Left ventricle myocardium inferior (tissue), 1 donor: ENCODE measurements at regions not wholly inside any gene's neighbourhood (a gene's known extent, or its start where the extent isn't known, plus 50 kb on each side); places are given as distances from the start of the nearest gene placed in this dataset.
A peak's percentile ranks its signal among the peaks of the same experiment; 100 is the strongest.

Source experiments
- DNase-seq: peaks from one replicate; pipeline ENCODE4 v3.0.0-alpha.2; 2020
- H3K27ac ChIP-seq: fragments of 200-600 bp; replicated peaks from 2 replicates; pipeline ENCODE4 v1.8.0; 2021
- H3K27me3 ChIP-seq: fragments of 200-600 bp; 2 replicates; pipeline ENCODE4 v1.8.0; 2021; ENCODE audit warnings: low read depth
- H3K36me3 ChIP-seq: fragments of 200-600 bp; 2 replicates; pipeline ENCODE4 v1.8.0; 2021
- H3K4me1 ChIP-seq: fragments of 200-600 bp; 2 replicates; pipeline ENCODE4 v1.8.0; 2021
- H3K4me3 ChIP-seq: fragments of 200-600 bp; 2 replicates; pipeline ENCODE4 v1.8.0; 2021; ENCODE audit warnings: mild to moderate bottlenecking, moderate library complexity
- H3K9me3 ChIP-seq: fragments of 200-600 bp; replicated peaks from 2 replicates; pipeline ENCODE4 v1.8.0; 2021
- intact Hi-C: fragments of 100-400 bp; cut with micrococcal nuclease; formaldehyde crosslinking; loops from one replicate; pipeline ENCODE4 v1.11.0; 2022
- TF ChIP-seq, protein P1 (sequence below): fragments of 200-600 bp; IDR thresholded peaks from 2 replicates; pipeline ENCODE4 v1.8.0; 2021; ENCODE audit warnings: antibody characterized with exemption, mild to moderate bottlenecking, borderline replicate concordance
- donor health status: DM: no; HTN: yes; CAD: no; lungs with severe emphysema.

DNA sequence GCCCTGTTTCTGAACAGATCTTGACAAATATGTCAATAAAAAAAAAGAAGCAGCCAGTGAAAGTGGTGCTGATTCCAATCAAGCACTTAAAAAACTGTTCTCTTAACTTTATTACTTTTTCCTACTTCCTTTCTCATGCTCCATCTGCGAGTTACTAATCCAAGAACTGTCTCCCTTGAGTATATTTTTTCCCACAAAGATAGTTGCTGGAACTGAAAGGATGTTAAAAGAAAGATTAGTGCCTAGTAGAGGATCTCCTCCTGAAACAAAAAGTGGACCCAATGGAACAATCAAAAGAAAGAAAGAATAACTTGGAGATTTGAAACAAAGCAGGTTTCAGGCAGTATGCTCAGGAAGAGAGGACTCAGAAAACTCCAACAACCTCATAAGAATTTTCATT, 1034.8 kb downstream of the PCDH17 start:
- Histone ChIP-seq H3K4me1 (no peaks in the 10 kb centered on the region), H3K27ac (peak overlapping the region; percentile 41), H3K27me3 (no peaks in the 10 kb centered on the region), H3K9me3 (no peaks in the 10 kb centered on the region), H3K36me3 (no peaks in the 10 kb centered on the region), H3K4me3 (no peak overlapping the region)
- TF ChIP-seq, protein P1, sequence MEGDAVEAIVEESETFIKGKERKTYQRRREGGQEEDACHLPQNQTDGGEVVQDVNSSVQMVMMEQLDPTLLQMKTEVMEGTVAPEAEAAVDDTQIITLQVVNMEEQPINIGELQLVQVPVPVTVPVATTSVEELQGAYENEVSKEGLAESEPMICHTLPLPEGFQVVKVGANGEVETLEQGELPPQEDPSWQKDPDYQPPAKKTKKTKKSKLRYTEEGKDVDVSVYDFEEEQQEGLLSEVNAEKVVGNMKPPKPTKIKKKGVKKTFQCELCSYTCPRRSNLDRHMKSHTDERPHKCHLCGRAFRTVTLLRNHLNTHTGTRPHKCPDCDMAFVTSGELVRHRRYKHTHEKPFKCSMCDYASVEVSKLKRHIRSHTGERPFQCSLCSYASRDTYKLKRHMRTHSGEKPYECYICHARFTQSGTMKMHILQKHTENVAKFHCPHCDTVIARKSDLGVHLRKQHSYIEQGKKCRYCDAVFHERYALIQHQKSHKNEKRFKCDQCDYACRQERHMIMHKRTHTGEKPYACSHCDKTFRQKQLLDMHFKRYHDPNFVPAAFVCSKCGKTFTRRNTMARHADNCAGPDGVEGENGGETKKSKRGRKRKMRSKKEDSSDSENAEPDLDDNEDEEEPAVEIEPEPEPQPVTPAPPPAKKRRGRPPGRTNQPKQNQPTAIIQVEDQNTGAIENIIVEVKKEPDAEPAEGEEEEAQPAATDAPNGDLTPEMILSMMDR = no peak
- intact Hi-C loops = no loop called here
- DNase-seq = no peak

DNA sequence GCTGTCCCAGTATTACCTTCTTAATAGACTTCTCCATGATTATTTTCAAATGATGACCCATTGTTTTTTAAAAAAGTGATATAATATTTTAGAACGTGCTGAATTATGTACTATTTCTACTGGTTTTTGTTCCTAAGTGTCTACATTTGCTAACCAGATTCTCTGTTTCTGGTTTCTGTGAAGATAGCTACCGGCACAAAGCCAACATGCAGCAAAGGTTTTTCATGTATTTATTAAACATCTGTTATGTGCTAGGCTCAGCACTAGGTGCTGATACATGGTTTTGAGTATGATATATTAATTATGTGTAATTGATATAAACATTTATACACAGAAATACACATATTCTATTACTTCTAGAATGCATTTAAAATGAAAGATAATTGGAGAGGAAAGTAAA, 1035.6 kb downstream of the PCDH17 start:
- Histone ChIP-seq H3K4me1 (no peaks in the 10 kb centered on the region), H3K27ac (peak overlapping the region; percentile 41), H3K27me3 (no peaks in the 10 kb centered on the region), H3K4me3 (no peak overlapping the region), H3K9me3 (no peaks in the 10 kb centered on the region), H3K36me3 (no peaks in the 10 kb centered on the region)
- intact Hi-C loops = no loop called here
- DNase-seq = no peak
- TF ChIP-seq, protein P1 = no peak

DNA sequence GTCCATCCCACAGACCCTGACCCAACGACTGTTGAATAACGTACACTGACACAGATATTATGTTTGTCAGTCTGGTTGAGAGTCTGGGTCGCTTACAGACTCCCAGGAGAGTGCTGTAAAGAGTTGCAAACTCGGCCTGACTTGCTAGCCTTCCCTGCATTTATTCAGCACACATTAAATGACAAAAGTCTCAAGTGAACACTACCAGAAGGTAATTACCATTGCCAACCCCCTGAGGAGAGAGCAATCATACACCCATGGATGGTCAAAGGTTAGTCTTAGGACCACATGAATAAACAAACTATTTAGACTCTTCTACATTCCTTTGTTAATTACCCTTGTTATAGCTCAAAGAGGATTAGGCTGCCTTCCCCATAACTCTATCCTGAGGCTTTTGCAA, 1048.6 kb downstream of the PCDH17 start:
- no peaks in the 10 kb centered on the region for H3K36me3 ChIP-seq
- no peak for DNase-seq
- H3K27ac ChIP-seq = no peak overlapping the region
- no peak overlapping the region for H3K4me3 ChIP-seq
- intact Hi-C loops = no loop called here
- no peaks in the 10 kb centered on the region for H3K27me3 ChIP-seq
- H3K9me3 ChIP-seq = peaks cover 4% of the 10 kb centered on the region
- TF ChIP-seq, protein P1 = no peak
- no peaks in the 10 kb centered on the region for H3K4me1 ChIP-seq

DNA sequence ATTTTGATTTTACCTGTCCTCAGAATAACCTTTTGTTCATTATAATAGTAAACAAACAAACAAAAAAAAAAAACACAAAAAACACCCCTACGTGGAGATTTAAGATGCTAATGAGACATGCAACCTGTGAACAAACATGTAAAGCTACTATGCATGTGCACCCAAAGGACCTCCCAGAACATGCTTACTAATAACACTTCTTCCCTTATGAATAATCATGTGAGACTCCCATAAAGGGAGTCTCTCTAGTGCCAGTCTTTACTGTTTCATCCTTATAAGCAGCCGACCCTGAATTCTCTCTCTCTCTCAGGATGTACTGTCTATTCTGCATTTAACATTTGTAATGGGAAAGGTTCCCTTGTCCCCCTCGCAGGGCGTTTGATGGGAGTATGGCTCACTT, 1051.1 kb downstream of the PCDH17 start:
- H3K9me3 ChIP-seq = peaks cover under 1% of the 10 kb centered on the region
- H3K36me3 ChIP-seq = no peaks in the 10 kb centered on the region
- TF ChIP-seq, protein P1 = no peak
- DNase-seq = no peak
- H3K27me3 ChIP-seq = no peaks in the 10 kb centered on the region
- no peaks in the 10 kb centered on the region for H3K4me1 ChIP-seq
- H3K27ac ChIP-seq = no peak overlapping the region
- intact Hi-C loops = no loop called here
- H3K4me3 ChIP-seq = no peak overlapping the region

DNA sequence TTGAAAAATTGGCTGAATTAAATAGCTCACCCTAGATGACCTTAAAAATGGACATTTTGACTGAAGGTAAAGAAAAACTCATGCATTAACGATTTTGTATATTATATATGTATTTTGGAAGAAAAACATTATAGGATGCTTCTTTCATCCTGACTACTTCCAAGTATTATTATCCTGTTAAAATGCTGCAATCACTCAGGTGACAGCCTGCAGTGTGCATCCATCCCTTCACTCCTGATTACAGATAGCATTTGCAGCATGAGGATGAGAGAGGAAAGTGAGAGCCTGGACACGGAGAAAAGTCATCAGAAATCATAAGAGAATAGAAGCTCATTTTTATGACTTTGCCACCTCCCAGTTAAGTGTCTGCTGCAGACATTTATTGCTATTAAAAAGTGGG, 1055.6 kb downstream of the PCDH17 start:
- Histone ChIP-seq H3K4me3 (no peak overlapping the region), H3K4me1 (no peaks in the 10 kb centered on the region), H3K27ac (no peak overlapping the region), H3K36me3 (no peaks in the 10 kb centered on the region), H3K9me3 (peaks cover 4% of the 10 kb centered on the region), H3K27me3 (no peaks in the 10 kb centered on the region)
- intact Hi-C loops = no loop called here
- no peak for DNase-seq
- TF ChIP-seq, protein P1 = no peak

DNA sequence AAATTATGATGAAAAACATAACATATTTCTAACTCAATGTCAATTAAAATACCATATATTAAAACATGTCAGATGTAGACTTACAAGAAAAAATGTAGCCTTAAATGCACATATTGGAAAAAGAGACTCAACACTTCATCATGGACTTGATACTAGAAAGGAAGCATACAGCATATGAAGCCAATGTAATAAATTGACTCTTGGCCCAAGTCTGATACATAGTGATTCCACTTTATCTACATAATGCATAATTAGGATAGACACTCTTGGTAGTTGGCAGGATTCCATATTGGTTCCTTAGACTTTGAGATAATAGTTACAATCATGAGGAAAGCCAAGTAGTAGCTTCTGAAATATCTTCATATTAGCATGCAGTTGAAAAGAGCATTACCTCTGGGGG, 1067.0 kb downstream of the PCDH17 start:
- Histone ChIP-seq H3K4me1 (no peaks in the 10 kb centered on the region), H3K27ac (no peak overlapping the region), H3K27me3 (no peaks in the 10 kb centered on the region), H3K36me3 (no peaks in the 10 kb centered on the region), H3K9me3 (peaks cover 20% of the 10 kb centered on the region), H3K4me3 (no peak overlapping the region)
- TF ChIP-seq, protein P1 = no peak
- intact Hi-C loops = no loop called here
- no peak for DNase-seq
